GM03348 (cell line): ENCODE measurements at regions not wholly inside any gene's neighbourhood (a gene's known extent, or its start where the extent isn't known, plus 50 kb on each side); places are given as distances from the start of the nearest gene placed in this dataset.
"Not testable (repeated sequence)": the region's sequence is repeated elsewhere in the genome, so short reads cannot be mapped to it uniquely, and the experiment has no call there.

Experiments
- DNase-seq: peaks from one replicate; pipeline ENCODE4 v3.0.0; 2012; ENCODE audit warnings: low spot score

DNA sequence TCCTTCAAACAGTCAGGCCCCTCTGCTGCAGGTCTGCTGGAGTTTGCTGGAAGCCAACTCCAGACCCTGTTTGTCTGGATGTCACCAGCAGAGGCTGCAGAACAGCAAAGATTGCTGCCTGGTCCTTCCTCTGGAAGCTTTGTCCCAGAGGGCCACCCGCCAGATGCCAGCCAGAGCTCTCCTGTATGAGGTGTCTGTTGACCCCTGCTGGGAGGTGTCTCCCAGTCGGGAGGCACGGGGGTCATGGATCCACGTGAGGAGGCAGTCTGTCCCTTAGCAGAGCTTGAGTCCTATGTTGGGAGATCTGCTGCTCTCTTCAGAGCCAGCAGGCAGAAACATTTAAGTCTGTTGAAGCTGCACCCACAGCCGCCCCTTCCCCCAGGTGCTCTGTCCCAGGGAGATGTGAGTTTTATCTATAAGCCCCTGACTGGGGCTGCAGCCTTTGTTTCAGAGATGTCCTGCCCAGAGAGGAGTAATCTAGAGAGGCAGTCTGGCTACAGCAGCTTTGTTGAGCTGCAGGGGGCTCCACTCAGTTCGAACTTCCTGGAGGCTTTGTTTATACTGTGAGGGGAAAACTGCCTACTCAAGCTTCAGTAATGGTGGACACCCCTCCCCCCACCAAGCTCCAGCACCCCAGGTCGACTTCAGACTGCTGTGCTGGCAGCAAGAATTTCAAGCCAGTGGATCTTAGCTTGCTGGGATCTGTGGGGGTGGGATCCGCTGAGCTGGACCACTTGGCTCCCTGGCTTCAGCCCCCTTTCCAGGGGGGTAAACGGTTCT, 72.1 kb downstream of the OGFRL1 start:
- DNase-seq: not testable (repeated sequence)

DNA sequence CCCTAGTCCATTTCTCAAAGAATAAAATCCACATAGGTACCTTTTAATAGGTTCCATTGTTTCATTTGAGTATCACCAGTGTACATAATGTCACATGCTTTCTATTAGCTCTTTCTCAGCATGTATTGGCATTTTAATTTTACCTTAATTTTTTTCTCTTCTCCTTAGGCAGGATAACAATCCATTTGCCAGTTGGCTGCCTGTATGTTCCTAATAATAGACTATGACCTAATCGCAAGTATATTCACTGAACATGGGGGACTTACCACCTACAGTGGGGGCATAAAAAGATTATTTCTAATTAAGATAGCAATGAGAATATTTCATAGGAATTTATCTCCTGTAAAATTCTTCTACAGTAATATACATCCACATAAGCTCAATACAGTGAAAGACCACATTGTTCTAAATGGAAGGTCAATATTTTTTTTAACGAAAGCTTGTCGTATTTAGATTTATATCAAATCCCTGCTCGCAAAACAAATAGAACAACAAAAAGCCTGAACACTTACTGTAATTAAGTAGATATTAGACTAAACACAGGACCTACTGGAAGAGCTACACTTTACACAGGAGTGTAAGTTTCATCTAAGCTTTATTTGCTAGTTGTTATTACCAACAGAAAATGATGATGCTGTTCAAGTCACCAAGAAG, 76.4 kb downstream of the OGFRL1 start:
- no peak for DNase-seq

DNA sequence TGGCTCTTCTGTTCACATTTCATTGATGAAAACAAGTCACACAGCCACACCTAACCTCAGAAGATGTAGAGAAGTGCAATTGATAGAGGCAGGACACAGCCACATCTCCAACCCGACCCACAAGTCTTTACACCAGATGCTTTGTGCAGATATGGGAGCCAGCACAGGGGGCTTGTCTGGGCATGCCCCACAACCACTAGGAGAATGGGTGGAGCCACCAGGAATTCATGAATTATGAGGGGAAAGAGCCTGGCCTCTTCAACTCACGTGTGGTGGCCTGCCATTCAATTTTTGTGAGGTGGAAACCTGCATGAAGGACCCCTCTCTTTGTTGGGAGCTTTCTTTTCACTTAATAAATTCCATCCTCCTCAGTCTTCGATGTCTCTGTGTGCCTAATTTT, 79.1 kb downstream of the OGFRL1 start:
- no peak for DNase-seq

DNA sequence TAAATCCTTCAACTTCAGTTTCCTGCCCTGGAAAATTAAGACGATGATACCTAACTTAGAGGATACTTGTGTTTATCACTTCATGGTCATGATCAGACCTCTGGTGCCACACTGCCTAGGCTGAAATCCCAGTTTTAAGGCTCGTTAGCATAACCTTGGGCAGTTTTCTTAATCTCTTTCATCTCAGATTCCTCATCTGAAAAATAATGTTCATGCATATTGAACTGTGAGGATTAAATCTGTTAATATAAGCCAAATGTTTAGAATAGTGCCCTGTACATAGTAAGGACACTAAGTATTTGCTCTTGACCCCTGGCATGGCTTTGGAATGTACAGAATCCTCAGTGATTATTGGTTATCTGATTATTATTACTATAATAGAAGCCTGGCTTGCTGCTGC, 79.7 kb downstream of the OGFRL1 start:
- DNase-seq: no peak

DNA sequence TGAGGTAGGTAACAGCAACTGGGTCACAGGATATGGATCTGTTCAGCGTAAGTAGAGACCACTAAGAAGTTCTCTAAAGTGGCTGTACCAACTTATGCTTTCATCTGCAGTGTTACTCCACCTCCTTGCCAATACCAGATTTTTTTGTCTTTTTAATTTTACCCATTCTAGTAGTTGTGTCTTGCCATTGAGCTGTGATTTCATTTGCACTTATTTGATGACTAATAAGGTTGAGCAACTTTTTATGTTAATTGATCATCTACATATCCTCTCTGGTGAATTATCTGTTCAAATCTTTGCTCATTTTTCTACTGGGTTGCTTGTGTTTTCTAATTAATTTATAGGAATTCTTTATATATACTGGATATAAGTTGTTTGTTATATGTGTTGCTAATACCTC, 82.9 kb downstream of the OGFRL1 start:
- DNase-seq: no peak

DNA sequence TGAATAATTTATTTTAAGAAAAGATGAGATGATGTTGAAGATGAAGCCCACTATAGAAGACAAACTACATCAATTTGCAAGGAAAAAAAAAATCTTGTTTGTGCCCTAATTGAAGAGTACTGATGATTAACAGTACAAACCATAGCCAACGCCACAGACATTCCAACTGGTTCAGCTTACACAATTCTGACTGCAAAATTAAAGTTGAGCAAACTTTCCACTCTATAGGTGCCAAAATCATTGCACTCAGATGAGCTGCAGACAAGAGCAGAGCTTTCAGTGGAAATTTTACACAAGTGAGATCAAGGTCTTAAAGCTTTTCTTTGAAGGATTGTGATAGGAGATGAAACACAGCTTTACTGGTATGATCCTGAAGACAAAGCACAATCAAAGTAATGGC, 85.3 kb downstream of the OGFRL1 start:
- DNase-seq: no peak

DNA sequence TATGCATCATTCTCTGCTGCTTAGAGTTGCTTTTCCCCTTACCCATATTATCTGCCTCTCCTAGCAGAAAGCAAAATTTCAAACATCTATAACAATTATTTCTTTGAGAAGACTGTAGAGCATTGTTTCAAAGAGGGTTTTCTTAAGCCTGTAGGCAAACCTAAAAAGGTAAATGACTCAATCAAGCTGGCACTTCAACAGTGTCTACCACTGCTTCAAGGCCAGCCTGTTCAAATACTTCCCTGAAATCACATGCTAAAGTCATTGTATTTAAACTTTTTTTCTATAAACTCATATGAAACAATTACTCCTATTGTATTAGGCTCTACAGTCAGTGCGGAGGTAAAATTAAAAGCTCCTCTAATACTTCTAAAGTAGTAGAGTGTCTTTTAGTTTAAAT, 87.1 kb downstream of the OGFRL1 start:
- no peak for DNase-seq

DNA sequence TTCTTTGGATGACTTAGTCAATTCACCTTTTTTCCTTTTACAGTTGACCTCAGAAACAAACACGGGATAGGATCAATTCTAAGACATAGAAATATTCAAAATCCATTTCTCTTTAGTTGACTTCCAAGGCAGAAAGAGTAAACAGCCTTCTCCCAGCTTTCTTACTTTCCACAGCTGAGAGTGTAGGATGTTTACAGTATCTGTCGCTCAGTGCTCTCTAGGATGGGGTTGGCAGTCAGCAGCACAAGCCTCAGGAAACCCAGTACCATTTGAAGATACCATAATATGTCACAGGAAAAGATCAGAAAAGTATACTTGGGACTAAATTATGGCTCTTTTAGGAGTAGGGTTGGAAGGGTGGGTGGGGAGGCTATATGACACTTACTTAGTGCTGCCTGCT, 88.2 kb downstream of the OGFRL1 start:
- DNase-seq: no peak

DNA sequence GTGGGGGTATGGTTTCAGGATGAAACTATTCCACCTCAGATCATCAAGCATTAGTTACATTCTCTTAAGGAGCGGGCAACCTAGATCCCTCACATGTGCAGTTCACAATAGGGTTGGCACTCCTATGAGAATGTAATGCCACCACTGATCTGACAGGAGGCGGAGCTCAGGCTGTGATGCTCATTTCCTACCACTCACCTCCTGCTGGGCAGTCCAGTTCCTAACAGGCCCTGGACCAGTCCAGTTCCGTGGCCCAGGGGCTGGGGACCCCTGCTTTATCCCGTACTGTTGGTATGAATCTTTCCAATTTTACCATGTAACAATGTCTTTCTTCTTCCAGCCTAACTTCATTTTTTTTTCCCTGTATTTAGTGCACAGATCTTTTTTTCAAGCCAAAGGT, 94.9 kb downstream of the OGFRL1 start:
- DNase-seq: no peak

DNA sequence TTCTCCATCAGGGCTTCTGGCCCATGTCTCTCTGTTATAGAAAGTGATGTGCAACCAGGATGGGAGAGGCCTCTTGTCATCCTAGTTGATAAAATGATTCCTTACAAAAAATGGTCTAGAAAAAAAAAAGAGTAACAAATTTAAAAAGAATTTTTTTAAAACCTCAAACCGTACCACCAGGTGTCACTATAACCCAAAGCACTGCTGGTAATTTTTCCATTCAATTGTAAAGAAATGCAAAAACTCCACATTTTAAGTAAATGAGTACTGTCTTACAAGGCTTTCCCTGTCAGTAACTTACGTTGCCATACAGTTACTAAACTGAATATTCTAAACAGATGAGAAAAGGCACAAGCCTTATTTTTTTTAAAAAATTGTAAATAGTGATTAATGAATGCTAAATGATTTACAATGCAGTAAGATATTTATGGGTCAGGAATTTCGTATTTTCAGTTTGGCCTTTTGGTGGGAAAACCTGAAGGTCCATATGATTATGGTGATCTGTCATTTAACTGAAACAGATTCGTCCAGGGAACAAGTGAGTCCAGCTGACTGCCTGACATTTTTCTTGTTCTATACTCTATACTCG, 95.4 kb downstream of the OGFRL1 start:
- no peak for DNase-seq

DNA sequence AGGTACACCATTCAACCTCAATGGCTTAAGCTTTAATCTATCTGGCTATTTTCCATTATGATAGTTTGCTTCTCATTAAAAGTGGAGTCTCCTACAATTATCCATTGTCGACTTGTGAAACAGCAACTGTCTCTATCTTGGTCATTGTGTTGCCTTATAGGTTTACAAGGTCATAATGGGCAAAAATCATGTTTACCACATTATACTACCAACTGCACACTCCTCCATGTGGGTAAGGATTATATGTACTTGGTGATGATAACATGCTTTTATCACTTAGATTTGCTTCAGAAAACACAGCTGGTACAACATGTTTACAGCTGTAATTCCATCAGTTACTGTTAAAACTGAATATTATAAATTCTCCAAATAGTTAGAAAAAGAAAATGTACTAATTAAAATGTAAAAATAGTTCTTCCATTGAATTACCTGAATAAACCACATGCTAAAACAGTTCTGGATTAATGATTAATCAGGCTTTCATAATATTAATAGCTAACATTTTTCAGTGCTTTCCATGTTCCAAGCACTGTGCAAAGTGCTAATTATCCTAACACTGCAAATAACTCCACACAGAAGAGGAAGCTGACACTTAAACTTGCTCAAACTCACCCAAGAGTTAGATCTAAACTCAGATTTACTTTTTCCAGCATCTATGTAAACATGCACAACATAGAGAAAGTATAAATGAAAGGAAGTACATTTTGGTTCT, 96.7 kb downstream of the OGFRL1 start:
- DNase-seq: no peak

DNA sequence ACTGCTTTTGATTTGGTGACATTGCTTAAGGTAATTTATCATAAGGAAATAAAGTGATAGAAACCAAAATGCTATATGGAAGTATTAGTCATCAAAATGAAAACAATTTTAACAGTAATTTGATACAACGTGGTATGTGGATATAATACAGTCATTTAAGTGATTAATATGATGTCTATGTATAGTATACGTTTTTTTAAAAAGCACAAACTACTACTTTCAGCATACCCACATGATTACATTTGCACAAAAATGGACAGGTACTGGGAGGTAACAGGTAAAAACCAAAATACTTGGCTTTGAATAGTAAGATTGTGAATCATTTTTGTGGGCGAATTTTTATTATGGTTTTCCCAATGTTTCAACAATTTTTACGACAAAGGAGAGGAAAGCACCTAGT, 97.6 kb downstream of the OGFRL1 start:
- no peak for DNase-seq

DNA sequence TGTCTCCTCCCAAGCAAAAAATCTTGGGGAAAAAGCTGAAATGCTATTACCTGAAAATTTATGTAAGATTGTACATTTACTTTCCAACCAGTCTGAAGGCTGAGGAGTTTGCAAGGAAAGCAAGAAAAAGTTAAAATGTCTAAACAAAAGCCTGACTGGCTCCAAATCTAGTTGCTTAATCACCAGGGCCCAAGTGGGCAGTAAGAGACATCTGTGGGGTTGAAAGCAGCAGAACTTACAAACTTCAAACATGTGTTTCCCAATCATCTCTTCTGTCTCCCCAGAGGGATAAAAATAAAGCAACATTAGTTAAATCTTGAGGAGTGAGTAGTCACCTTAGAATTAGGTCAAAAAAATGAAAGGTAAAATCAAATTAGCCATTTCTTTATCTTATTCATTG, 98.6 kb downstream of the OGFRL1 start:
- peak; percentile 35 for DNase-seq

DNA sequence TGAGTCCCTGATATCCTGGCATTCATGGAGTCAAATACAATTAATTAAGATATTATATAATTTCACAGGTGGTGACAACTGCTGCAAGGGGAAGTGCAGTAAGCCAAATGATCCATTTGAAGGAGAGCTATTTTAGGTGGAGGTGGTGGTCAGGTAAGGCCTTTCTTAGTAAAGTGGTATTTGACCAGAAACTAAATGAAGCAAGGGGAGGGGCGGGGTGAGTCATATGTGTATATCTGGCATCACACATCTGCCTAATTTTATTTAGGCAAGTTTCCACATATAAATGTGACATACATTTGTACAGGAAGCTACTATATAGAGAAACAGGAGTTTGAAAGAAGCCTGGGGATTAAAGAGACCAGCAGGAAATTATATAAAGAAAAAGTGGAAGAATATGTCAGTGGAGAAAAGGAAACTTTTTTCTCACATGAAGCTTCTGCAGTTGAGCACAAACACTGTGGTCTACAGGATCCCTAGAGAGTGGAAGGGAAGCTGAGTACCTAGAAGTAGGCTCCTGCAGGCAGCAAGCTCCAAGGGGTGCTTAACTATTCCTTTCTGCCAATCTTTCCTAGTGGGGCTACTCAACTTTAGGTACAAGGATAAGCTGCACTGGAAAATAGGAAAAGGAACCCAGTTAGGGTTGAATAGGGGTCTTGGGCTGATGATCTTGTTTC, 99.6 kb downstream of the OGFRL1 start:
- no peak for DNase-seq

DNA sequence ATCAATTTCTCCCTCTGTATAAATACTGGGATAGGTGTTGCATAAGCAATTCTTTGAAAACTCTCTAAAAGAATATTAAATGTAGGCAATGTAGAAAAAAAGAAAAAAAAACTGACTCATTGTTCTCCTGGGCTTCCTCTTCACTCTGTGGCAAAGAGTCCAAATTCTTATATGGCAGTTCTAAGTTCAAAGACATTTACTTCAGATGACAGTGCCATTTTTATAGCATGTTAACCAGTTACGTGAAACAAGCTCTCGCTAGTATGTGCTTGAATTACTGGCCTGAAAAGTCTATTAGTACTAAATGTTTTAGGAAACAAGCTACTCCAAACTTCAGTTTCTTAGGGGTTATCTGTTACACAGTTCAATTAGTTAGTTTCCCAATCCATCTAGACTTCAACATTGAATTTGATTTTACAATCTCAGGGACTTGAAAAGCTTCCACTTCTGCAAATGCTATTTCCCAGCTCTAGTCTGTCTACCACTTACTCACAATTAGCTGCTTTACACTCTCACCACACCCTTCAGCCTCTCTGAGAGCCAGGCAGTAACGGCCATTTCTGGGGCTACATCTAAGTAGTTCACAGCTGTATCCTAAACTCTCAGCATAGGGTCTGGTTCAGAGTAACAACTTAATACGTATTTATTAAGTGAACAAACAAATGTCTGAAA, 100.4 kb downstream of the OGFRL1 start:
- no peak for DNase-seq

DNA sequence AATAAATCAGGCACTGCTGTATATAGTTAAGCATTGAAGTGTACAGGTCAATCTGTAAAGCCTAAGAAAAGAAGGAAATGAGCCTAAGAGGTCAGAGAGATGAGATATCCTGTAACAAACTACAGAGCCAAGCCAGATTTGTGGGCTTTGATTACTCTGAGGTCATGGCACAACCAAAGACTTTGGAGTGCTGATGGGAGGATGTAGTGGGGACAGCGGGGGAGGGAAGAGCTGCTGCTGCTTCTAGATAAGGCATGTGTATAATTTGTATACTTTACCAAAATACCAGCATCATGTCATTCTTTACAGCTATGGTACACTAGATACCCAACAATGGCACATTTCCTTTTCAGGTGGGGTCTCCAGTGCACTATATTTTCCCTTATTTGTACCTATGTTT, 102.5 kb downstream of the OGFRL1 start:
- DNase-seq: no peak

DNA sequence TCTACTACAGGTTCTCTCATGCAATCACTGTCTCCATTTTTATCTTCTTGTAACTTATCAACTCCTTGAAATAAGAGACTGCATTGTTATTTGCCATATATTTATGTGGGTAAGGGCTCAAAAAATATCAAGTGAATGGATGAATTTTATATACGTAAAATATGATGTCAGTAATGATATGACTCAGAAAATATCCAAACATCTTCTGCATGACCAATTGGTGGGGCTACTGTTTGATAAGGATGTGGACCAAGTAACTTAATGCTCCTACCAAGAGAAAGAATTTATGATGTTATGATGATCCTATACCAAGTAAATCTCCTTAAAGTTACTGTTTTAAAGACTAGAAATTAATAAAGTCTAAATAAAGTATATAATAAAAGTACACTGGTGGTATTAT, 103.7 kb downstream of the OGFRL1 start:
- DNase-seq: no peak

DNA sequence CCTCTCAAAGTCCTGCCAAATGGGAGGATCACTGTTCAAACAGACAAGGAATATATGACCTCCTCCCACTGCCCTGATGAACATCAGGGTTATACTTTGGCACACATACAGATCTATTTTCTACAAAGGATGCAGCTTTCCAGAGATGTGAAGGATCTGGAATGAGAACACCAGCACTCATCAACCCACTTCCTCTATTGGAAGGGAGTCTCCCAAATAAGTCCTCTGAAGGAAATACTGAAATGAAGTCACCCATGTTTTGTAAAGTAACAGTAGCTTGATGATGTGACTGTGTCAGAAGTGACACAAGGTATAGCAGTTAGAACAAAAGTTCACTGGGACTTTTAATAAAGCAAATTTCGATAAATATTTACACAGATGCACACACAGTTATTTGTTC, 104.9 kb downstream of the OGFRL1 start:
- DNase-seq: peak; percentile 8

DNA sequence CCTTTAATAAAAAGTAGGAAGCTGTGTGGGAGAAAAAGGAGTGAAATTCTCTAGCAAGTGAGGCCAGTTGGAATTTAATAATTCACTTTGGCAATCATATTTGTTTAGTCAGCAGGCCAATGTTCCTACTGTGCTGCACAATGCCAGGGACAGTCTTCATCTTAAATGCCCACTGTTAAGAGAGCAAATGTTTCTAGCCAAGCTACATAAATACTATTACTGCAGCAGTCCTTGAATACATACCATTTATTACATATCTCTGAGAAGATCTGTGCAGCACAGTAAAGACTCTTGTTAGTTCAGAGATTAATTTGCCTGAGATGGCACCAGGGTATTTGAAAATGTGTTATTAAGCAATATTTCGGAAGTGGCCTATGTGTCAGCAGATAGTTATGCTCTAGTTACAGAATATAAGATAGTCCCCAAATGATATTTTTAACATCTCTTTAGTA, 105.4 kb downstream of the OGFRL1 start:
- DNase-seq: peak; percentile 34

DNA sequence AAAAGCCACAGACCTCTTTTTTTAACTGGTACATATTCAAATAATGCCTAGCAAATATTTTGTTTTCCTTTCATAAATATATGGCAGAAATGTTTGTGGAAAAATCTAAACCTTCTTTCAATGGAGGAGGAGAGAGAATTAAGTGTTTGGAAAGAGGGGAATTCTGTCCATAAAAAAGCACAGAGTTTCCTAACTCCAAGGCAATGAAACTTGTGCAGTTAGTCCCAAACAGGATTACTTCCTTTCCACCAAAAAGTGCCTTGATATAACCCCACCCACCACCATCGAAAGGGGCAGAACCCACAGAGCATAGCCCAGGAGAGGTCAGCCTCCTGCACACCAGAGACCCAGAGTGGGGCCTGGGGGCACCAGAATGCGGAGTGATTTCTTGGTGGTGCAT, 106.3 kb downstream of the OGFRL1 start:
- DNase-seq: no peak

DNA sequence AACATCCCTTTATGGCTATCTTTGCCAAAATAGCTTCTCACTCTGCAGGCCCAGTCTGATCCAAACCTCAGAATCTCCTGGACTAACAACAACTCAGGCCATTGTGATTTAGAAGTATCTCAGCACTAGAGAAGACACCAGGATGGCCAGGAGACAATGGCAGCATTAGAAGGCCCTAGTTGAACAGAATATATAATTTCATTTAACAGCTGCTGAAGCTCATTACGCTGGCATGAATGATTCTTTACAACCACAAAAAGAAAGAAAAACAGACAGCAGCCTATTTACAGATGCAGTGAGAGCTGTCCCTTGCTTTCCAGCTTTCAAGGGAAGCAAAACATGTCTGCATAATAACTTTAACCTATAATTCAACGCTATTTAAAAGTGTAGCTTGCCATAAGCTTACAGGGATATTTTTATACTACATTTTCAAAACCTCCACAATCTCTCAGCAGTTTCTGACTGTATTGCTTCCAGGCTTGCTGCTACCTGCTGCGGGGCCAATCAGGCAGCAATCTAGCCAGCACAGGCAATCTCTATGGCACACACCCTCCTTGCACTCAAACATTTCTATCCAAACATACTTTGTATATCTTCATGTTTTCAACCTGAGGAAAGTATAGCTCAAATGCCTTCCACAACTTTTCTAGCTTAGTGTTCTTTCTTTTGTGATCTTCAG, 107.3 kb downstream of the OGFRL1 start:
- DNase-seq: no peak
